ENCODE measurements at regions not wholly inside any gene's neighbourhood (a gene's known extent, or its start where the extent isn't known, plus 50 kb on each side); places are given as distances from the start of the nearest gene placed in this dataset.

- Histone ChIP-seq H3K9me3 (ENCODE audit: control insufficient read depth in 4 of 4, low read length in 3 of 4) (no peaks in the 10 kb centered on the region), H3K4me3 (ENCODE audit: low read depth in 1 of 3, low read length in 3 of 3) (no peak overlapping the region), H3K27ac (ENCODE audit: low read depth in 1 of 2, low read length in 2 of 2) (no peak overlapping the region), H3K27me3 (ENCODE audit: control insufficient read depth in 4 of 4, insufficient read depth in 4 of 4, low read length in 3 of 4) (no peaks in the 10 kb centered on the region), H3K4me1 (ENCODE audit: control insufficient read depth in 4 of 4, insufficient read depth in 4 of 4, low read length in 3 of 4) (peaks cover 0 to 3% (median 0%) of the 10 kb centered on the region in 4 donors), H3K9ac (ENCODE audit: low read depth in 1 of 2, low read length in 2 of 2) (no peak overlapping the region), H3K36me3 (ENCODE audit: control insufficient read depth in 4 of 4, insufficient read depth in 3 of 4, low read depth in 1 of 4, low read length in 3 of 4) (no peaks in the 10 kb centered on the region)
- TF ChIP-seq RXRA (IDR thresholded peaks at IDR 0.05) (no peak), YY1 (IDR thresholded peaks at IDR 0.05) (peak; percentile 10), CTCF (IDR thresholded peaks at IDR 0.05; ENCODE audit: low read depth, low read length, missing input control) (no peak)
- DNase-seq (ENCODE audit: low spot score), result no peak
Measured at GRCh38 chr9:75803130-75803529, 87.3 kb upstream of the PCSK5 start.

- H3K4me3 ChIP-seq (ENCODE audit: low read depth in 1 of 3, low read length in 3 of 3), result no peak overlapping the region
- no peak for DNase-seq (ENCODE audit: low spot score)
- no peak for TF ChIP-seq ZBTB33 (IDR thresholded peaks at IDR 0.05)
- TF ChIP-seq ATF3 (IDR thresholded peaks at IDR 0.05), result no peak
- no peak for TF ChIP-seq CTCF (IDR thresholded peaks at IDR 0.05; ENCODE audit: low read depth, low read length, missing input control)
- TF ChIP-seq HNF4A (conservative IDR thresholded peaks at IDR 0.05), result peak in 1 of 2 donors; percentile 37
- TF ChIP-seq TAF1 (conservative IDR thresholded peaks at IDR 0.05), result no peak
- TF ChIP-seq HNF4G (IDR thresholded peaks at IDR 0.05), result no peak
- no peak for TF ChIP-seq YY1 (IDR thresholded peaks at IDR 0.05)
- TF ChIP-seq NR2F2 (IDR thresholded peaks at IDR 0.05), result no peak
- TF ChIP-seq MAX (IDR thresholded peaks at IDR 0.05), result no peak
- TF ChIP-seq REST (IDR thresholded peaks at IDR 0.05), result no peak
- no peak for TF ChIP-seq SP1 (IDR thresholded peaks at IDR 0.05)
- no peak for TF ChIP-seq JUND (IDR thresholded peaks at IDR 0.05)
- no peak for TF ChIP-seq RAD21 (IDR thresholded peaks at IDR 0.05)
- peak; percentile 31 for TF ChIP-seq FOXA2 (IDR thresholded peaks at IDR 0.05)
- peak in 1 of 2 donors; percentile 78 for TF ChIP-seq RXRA (IDR thresholded peaks at IDR 0.05)
- no peak for TF ChIP-seq EGR1 (IDR thresholded peaks at IDR 0.05; ENCODE audit: low read depth in 2 of 2)
- H3K36me3 ChIP-seq (ENCODE audit: control insufficient read depth in 4 of 4, insufficient read depth in 3 of 4, low read depth in 1 of 4, low read length in 3 of 4), result no peaks in the 10 kb centered on the region
- peaks cover 0 to 9% (median 6%) of the 10 kb centered on the region in 4 donors for H3K9me3 ChIP-seq (ENCODE audit: control insufficient read depth in 4 of 4, low read length in 3 of 4)
- H3K4me1 ChIP-seq (ENCODE audit: control insufficient read depth in 4 of 4, insufficient read depth in 4 of 4, low read length in 3 of 4), result peaks cover 0 to 11% (median 7%) of the 10 kb centered on the region in 4 donors
- no peaks in the 10 kb centered on the region for H3K27me3 ChIP-seq (ENCODE audit: control insufficient read depth in 4 of 4, insufficient read depth in 4 of 4, low read length in 3 of 4)
- H3K27ac ChIP-seq (ENCODE audit: low read depth in 1 of 2, low read length in 2 of 2), result no peak overlapping the region
- no peak overlapping the region for H3K9ac ChIP-seq (ENCODE audit: low read depth in 1 of 2, low read length in 2 of 2)
- 29% methylated on average over 2 of the region's 2 CpGs for WGBS
Measured at GRCh38 chr9:75810063-75810462, 80.4 kb upstream of the PCSK5 start.

Measured in liver (tissue), 8 donors.